Retinal pigment epithelial cell (primary cell): ENCODE measurements at regions not wholly inside any gene's neighbourhood (a gene's known extent, or its start where the extent isn't known, plus 50 kb on each side); places are given as distances from the start of the nearest gene placed in this dataset.

ENCODE experiments used
- DNase-seq: peaks from one replicate; pipeline ENCODE4 v3.0.0-alpha.2; 2010; ENCODE audit warnings: low read depth
- H3K4me3 ChIP-seq: 2 replicates; pipeline ENCODE4 v1.5.1; 2011; ENCODE audit warnings: mild to moderate bottlenecking, low read length, control low read depth, moderate library complexity
- CTCF ChIP-seq: conservative IDR thresholded peaks from 2 replicates; pipeline ENCODE4 v1.5.1; 2011; ENCODE audit warnings: low read depth, low read length, control low read depth, inconsistent platforms

GRCh38 chr11:43245466-43245865, 66.3 kb upstream of the API5 start:
- TF ChIP-seq CTCF = no peak
- H3K4me3 ChIP-seq = no peak overlapping the region
- DNase-seq = no peak

GRCh38 chr11:43250309-43250708, 61.5 kb upstream of the API5 start:
- TF ChIP-seq CTCF = no peak
- no peak overlapping the region for H3K4me3 ChIP-seq
- DNase-seq = no peak

- no peak overlapping the region for H3K4me3 ChIP-seq
- no peak for DNase-seq
- TF ChIP-seq CTCF = no peak
Measured at GRCh38 chr11:43261775-43262174, 50.0 kb upstream of the API5 start.
